Chondrocyte (in vitro differentiated cells): ENCODE measurements at regions not wholly inside any gene's neighbourhood (a gene's known extent, or its start where the extent isn't known, plus 50 kb on each side); places are given as distances from the start of the nearest gene placed in this dataset.

Experiments used
- DNase-seq: peaks from one replicate; pipeline ENCODE4 v3.0.0; 2021; ENCODE audit warnings: mixed read lengths, low spot score
- H3K27ac Mint-ChIP-seq: one replicate; pipeline ENCODE4 v1.8.0; 2021; ENCODE audit warnings: mild to moderate bottlenecking, moderate library complexity, mixed read lengths; ENCODE audit not compliant: unreplicated experiment
- H3K27me3 Mint-ChIP-seq: 2 replicates; pipeline ENCODE4 v1.8.0; 2021; ENCODE audit warnings: low read depth, mixed read lengths
- H3K36me3 Mint-ChIP-seq: 2 replicates; pipeline ENCODE4 v1.8.0; 2021; ENCODE audit warnings: low read depth, mixed read lengths
- H3K4me1 Mint-ChIP-seq: 2 replicates; pipeline ENCODE4 v1.8.0; 2021; ENCODE audit warnings: low read depth, mild to moderate bottlenecking, mixed read lengths
- H3K4me3 Mint-ChIP-seq: one replicate; pipeline ENCODE4 v1.8.0; 2021; ENCODE audit warnings: mild to moderate bottlenecking, moderate library complexity, mixed read lengths; ENCODE audit not compliant: unreplicated experiment
- H3K9me3 Mint-ChIP-seq: 2 replicates; pipeline ENCODE4 v1.8.0; 2021; ENCODE audit warnings: low read depth, mixed read lengths
- TF ChIP-seq, protein P1 (sequence below): fragments of 200-600 bp; sonication (generic); IDR thresholded peaks from 2 replicates; pipeline ENCODE4 v1.5.0; 2021; ENCODE audit warnings: antibody characterized with exemption, mild to moderate bottlenecking, moderate library complexity

DNA sequence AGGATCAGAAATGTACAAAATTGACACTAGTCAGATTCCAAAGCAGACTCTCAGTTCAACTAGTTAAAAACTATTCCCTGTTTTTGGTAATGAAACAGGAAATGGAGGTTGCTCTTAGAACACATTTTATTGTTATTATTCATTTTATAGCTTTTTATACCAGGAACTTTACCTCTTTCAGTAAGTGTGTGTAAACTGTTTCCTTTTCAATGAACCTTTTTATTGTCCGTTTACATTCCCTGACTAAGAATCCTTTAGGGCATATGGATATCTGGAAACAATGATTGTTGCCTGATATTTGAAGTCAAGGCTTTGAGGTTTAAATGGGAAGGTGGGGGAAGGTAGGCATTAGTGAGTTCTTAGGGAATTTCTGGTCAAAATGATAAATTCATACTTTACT, 1511.4 kb downstream of the ADGRL3 start:
- H3K4me3 Mint-ChIP-seq = no peak overlapping the region
- peaks cover 7% of the 10 kb centered on the region for H3K36me3 Mint-ChIP-seq
- H3K27me3 Mint-ChIP-seq = no peaks in the 10 kb centered on the region
- TF ChIP-seq, protein P1, sequence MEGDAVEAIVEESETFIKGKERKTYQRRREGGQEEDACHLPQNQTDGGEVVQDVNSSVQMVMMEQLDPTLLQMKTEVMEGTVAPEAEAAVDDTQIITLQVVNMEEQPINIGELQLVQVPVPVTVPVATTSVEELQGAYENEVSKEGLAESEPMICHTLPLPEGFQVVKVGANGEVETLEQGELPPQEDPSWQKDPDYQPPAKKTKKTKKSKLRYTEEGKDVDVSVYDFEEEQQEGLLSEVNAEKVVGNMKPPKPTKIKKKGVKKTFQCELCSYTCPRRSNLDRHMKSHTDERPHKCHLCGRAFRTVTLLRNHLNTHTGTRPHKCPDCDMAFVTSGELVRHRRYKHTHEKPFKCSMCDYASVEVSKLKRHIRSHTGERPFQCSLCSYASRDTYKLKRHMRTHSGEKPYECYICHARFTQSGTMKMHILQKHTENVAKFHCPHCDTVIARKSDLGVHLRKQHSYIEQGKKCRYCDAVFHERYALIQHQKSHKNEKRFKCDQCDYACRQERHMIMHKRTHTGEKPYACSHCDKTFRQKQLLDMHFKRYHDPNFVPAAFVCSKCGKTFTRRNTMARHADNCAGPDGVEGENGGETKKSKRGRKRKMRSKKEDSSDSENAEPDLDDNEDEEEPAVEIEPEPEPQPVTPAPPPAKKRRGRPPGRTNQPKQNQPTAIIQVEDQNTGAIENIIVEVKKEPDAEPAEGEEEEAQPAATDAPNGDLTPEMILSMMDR = no peak
- DNase-seq = no peak
- H3K4me1 Mint-ChIP-seq = peaks cover 19% of the 10 kb centered on the region
- peaks cover 16% of the 10 kb centered on the region for H3K9me3 Mint-ChIP-seq
- no peak overlapping the region for H3K27ac Mint-ChIP-seq

DNA sequence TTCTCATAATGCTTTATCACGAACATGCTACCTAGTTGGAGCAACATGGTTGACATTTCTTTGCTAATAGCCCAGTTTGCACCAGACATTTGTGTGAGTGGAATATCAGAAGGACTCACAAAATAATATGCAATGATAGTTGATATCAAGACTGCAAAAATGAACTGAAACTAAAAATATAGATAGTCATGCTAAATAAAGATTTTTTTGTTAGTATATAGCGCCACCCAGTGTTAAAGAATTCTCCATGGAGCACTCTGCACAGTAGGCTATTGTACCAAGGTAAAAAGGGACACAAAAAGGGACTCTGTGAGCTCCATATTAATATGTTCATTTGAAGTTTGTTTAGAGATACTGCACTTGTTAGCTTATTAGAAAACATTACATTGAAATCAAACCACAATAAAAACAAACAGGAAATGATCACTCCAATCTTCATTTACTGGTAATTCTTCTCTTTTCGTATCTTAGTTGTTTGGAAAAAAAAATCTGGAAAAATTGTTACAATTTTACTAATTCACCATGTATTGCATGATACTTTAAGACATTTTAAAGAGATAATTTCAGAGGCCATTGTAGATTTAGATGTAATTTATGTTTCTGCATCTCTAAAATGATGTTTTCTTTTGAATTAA, 1509.6 kb downstream of the ADGRL3 start:
- TF ChIP-seq, protein P1 = peak; percentile 98
- Mint-ChIP-seq H3K27me3 (no peaks in the 10 kb centered on the region), H3K27ac (no peak overlapping the region), H3K36me3 (no peaks in the 10 kb centered on the region), H3K9me3 (no peaks in the 10 kb centered on the region), H3K4me1 (peaks cover 19% of the 10 kb centered on the region), H3K4me3 (peak overlapping the region; percentile 23)
- no peak for DNase-seq

DNA sequence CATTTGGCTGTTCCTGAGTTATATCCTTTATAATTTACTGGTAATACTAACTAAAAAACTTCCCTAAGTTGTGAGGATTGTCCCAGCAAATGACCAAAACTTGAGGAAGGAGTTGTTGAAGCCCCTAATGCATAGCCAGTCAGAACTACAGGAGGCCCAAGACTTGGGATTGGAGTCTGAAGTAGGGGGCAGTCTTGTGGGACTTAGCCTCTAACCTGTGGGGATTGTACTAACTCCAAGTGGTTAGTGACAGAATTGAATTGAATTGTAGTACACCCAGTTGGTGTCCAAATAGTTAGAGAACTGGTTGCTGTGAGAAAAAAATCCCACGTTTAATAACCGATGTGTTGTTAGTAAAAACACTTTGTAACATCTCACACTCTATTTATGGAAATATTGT, 1506.3 kb downstream of the ADGRL3 start:
- peaks cover 18% of the 10 kb centered on the region for H3K4me1 Mint-ChIP-seq
- no peaks in the 10 kb centered on the region for H3K27me3 Mint-ChIP-seq
- no peak overlapping the region for H3K27ac Mint-ChIP-seq
- no peaks in the 10 kb centered on the region for H3K36me3 Mint-ChIP-seq
- TF ChIP-seq, protein P1 = no peak
- H3K9me3 Mint-ChIP-seq = no peaks in the 10 kb centered on the region
- no peak for DNase-seq
- no peak overlapping the region for H3K4me3 Mint-ChIP-seq

DNA sequence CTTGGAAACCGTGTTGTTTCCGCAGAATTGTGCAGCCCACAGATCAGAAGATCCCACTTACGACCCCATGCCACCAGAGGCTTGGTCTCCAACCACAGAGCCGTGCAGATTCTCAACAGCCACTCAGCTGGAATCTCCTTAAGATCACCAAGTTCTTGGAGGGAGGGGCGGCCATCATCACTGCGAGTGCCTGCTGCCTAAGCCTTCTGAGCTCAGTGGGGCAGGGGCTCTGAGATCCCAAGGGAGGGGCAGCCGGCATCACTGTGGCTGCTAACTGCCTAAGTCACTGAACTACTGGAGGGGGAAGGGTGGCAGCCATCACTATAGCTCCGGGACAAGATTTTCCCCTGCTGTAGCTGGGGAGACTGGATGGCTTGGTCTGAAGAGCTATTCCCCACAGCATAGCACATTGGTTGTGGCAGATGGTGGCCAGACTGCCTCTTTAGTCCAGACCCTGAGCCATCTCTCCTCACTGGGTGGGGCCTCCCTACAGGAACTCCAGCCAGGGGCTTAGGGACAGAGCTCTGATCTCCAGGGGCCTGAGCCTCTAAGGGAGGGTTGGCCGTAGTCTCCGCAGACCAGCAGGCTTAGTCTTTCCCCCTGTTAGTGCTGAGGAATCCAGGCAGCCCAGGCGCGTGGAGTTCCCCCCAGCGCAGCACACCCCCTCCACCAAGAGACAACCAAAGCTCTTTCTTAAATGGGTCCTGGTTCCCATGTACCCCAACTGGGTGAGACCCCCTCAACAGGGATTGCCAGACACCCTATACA, 1483.9 kb downstream of the ADGRL3 start:
- TF ChIP-seq, protein P1 = no peak
- H3K4me1 Mint-ChIP-seq = peaks cover 5% of the 10 kb centered on the region
- no peak overlapping the region for H3K4me3 Mint-ChIP-seq
- no peaks in the 10 kb centered on the region for H3K9me3 Mint-ChIP-seq
- DNase-seq = no peak
- H3K36me3 Mint-ChIP-seq = no peaks in the 10 kb centered on the region
- peaks cover 4% of the 10 kb centered on the region for H3K27me3 Mint-ChIP-seq
- no peak overlapping the region for H3K27ac Mint-ChIP-seq

DNA sequence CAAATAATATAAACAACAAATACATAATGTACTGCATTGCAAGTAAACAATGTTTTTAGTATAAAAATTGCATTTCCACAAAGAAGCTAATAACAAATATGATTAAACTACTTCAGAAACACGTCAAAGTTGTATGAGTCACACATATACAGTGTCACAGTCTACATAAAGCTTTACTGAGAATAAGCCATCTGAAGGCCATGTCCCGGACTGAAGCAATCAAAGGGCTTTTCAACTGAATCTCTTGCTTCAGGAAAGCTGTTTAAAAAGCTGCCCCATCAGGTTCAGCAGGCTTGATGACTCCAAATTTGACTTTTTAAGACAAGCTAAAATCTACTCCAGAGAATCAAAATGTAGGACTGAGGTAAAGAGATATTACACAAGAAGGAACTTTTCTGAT, 1476.8 kb downstream of the ADGRL3 start:
- H3K27me3 Mint-ChIP-seq = no peaks in the 10 kb centered on the region
- DNase-seq = no peak
- TF ChIP-seq, protein P1 = no peak
- peaks cover 9% of the 10 kb centered on the region for H3K9me3 Mint-ChIP-seq
- no peak overlapping the region for H3K27ac Mint-ChIP-seq
- H3K4me3 Mint-ChIP-seq = no peak overlapping the region
- H3K36me3 Mint-ChIP-seq = peaks cover 2% of the 10 kb centered on the region
- H3K4me1 Mint-ChIP-seq = peaks cover 5% of the 10 kb centered on the region
